ENCODE measurements at regions not wholly inside any gene's neighbourhood (a gene's known extent, or its start where the extent isn't known, plus 50 kb on each side); places are given as distances from the start of the nearest gene placed in this dataset.

DNA sequence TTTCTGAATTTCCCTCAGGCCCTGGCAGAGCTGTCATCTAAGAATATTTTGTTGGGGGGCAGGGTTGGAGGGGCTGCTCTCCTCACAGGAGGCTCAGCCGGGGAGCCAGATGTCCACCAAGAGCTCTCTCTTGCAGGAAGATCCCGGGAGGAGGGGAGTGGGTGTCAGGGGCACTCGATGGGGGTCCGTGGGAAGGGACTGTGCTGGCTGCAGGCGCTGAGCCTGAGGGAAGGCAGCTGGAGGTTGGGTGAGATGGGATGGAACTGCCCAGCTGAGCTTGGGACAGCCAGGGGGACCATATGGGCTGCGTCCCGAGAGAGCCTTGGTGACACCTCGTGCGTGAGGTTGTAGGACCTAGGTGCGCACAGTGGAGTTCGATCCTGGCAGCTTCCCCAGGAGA lies 111.2 kb upstream of the GSE1 start:
- TF ChIP-seq EZH2phosphoT487 (IDR thresholded peaks at IDR 0.05; ENCODE audit: insufficient read depth, low read depth) (no peak), EZH2 (IDR thresholded peaks at IDR 0.05; ENCODE audit: insufficient read depth, poor library complexity, severe bottlenecking) (no peak)
